ENCODE measurements at regions not wholly inside any gene's neighbourhood (a gene's known extent, or its start where the extent isn't known, plus 50 kb on each side); places are given as distances from the start of the nearest gene placed in this dataset.

DNA sequence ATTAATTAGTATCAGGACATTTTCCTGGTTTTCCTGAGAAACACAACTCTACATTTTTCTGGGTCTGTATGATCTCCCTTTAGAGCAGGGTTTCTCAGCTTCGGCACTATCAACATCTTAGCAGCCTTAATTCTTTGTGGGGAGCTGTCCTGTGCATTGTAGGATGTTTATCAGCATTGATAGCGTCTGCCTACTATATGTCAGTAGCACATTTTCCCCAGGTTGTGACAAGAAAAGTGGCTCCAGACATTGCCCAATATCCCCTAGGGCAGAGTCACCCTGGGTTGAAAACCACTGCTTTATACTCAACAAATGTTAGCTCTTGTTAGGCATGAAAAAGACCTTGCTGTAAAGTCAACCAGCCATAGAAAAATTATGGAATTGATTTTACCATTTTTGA is 195.1 kb upstream of the FMN2 start:
- no peak for DNase-seq

GRCh38 chr1:239896980-239897379 is 194.7 kb upstream of the FMN2 start:
- no peak for DNase-seq

- DNase-seq: no peak
Observed at GRCh38 chr1:239897458-239897857, 194.2 kb upstream of the FMN2 start.

DNA sequence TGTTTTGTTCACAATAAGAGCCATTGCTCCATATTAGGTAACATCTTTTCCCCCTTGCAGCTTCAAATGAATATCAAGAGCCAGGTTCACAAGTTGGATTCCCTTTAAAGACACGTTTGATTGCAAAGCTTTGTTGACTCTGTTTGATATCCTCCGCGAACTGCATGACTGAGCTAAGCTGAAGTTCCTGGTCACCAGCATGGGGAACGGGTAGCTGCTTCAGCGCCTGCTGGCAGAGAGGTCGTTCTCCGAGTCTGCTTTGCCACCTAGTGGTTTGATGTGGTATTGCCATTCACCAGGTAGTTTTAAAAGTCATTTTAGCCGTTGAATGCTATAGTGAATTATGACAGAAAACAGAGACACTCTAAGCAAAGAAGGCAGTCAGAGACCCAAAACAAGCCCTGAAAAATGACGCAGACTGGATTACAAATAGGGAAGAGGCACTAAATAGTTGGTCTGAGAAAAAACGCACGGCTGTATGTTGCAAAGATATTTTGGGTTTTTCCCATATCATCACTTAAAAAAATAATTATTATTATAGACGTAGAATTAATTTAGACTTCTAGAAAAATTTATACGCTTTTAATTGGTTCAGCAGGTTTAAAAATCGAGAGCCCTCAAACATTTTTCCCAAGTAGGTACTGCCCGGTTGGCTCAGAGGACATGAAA is 193.5 kb upstream of the FMN2 start:
- peak; percentile 69 for DNase-seq

DNA sequence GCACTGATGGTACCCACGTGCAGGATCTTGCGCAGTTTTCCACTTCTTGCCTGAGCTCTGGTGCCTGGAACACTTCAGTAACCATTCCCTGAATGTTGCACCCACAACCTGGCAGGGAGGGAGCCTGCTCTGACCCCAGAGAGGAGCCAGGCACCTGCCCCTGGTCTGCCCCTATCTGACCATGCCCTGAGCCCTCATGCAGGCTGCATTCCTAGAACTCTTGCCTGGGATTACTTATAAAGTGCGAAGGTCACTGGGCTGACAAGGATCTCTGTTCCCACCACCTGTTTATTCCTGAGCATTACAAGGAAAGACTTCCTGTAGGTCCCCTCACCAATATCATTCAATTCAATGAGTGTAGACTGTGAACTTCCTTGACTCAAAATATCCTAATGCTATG is 191.9 kb upstream of the FMN2 start:
- DNase-seq: no peak

GRCh38 chr1:239906394-239906793 is 185.3 kb upstream of the FMN2 start:
- DNase-seq: no peak

DNA sequence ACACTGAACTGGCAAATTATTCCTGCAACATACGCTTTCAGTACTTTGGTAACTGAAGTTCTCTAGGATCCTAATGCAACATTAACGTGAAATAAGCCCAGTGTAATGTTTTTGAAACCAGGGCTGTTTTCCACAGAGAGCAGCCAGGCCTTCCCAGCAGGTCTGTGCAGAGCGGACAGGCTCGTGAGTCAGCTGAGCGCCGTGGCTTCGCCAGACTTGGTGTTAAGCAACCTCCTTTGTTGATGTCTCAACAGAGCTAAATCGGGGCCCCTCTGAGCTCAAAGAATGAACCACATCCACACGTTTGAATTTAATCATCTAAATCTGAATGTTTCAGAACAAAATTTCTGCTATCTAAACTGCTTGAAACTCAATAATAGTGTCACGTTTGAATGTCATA is 181.8 kb upstream of the FMN2 start:
- DNase-seq: peak; percentile 76

DNA sequence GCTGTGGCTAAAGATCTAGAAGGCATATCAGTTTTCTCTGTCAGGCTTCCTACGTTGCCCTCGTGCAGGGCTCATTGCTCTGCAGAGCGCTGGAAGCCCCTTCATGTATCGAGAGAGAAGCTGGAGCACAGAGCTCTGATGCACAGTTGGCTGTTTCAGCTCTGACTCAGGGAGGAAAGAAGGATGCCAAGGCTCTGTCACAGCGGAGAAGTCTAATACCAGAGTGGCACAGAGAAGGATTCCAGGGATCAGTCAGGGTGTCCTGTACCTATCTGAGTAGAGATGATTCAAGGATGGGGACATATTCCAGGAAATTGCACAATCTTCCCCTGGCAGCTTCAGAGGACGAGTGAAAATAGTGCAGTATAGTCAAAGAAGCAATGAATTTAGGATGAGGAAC is 179.2 kb upstream of the FMN2 start:
- peak; percentile 57 for DNase-seq

DNA sequence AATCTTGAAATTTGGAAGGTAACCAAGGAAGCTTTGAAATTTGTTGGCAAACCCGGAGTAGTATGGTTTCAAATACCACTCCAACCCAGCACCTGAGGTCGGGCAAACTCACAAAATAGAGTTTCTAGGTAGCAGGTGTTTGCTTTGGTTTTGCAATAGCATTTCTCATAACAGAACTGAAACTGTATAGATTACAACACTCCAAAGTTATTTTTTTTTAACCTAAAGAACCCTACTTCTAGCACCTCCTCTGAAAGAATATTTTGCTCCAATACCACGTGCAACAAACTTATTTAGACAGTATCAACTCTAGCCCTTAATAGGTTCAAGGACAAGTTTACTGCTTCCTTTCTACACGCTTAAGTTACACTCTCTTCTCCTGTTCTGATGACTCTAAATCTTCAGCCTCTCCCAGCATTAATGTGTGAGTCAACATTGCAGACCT is 178.5 kb upstream of the FMN2 start:
- no peak for DNase-seq

- DNase-seq: peak; percentile 96
Observed at GRCh38 chr1:239914751-239915231, 176.9 kb upstream of the FMN2 start.

DNA sequence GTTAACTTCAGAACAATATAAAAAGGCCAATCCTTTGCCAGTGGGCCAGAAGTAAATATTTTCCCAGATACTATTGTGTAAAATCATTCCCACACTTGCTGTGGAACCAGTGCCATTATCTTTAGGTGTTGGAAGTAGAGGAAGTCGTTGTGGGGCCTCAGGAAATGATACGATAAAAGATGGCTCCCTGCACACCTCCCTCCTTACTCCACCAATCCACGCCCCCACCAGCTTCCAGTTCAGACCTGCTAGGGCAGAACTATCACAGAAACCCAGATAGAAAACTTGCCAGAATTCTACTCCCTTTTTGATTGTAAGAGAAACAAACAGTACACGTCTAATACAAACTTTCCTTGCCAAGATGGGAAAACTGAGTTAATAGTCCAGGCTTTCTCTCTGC is 173.0 kb upstream of the FMN2 start:
- no peak for DNase-seq

- no peak for DNase-seq
Observed at GRCh38 chr1:239920214-239920613, 171.5 kb upstream of the FMN2 start.

- DNase-seq: peak; percentile 74
Observed at GRCh38 chr1:239922778-239923522, 168.7 kb upstream of the FMN2 start.

DNA sequence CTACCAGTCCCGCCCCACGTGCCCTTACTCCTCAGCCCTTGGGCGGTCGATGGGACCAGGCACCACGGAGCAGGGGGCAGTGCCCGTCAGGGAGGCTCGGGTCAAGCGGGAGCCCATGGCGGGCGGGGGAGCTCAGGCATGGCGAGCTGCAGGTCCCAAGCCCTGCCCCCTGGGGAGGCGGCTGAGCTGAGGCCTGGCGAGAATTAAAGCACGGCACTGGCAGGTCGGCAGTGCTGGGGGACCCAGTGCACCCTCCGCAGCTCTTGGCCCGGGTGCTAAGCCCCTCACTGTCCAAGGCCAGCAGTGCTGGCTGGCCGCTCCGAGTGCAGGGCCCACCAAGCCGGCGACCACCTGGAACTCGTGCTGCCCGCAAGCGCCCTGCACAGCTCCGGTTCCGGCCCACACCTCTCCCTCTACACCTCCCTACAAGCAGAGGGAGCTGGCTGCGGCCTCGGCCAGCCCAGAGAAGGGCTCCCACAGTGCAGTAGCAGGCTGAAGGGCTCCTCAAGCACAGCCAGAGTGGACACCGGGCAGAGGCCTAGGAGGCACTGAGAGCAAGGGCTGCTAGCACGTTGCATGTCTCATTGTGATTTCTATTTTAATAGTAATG is 166.8 kb upstream of the FMN2 start:
- DNase-seq: no peak

DNA sequence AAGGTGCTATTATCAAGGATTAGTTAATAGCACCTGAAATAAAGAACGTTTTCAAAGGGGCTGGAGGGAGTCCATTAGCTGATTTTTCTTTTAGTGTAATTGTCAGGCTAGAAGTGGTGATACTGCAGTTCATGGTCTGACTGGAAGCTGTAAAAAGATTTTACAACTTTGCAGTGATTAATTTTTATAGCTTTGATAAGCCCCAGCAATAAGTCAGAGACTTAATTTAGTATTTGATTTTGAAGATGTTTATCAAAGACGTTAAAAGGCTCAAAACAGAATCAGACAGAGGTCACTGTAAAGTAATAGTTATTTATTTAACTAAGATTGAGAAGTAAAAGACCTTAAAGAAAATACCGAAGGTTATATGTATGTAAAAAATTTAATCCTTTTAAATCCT is 165.5 kb upstream of the FMN2 start:
- no peak for DNase-seq

GRCh38 chr1:239929317-239929716 is 162.4 kb upstream of the FMN2 start:
- DNase-seq: no peak

DNA sequence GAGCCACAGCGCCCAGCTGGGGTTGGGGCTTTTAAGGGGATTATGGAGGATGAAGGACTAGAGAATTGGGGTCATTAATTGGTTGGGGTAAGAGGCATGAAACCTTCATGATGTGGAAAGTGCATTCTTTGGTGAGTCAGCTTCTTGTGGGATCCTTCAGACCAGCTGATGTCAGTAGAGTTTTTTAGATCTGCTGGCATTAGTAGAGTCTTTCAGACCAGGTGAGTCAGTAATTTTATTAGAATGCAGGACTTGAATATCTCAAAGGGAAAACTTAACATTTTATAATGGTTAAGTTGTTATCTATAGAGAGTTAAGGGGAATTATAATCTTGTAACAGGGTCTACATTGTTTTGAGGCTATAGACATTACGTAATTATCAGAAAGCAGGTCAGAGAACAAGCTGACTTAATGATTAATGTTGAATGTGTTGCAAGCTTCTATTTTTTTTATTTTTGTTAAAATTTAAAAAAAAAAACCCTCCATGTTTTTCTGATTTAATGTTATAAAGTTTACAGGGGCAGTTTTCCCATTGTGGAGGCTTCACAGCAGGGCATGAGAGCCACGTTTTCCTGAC is 160.9 kb upstream of the FMN2 start:
- no peak for DNase-seq

GRCh38 chr1:239931341-239931740 is 160.3 kb upstream of the FMN2 start:
- no peak for DNase-seq

DNA sequence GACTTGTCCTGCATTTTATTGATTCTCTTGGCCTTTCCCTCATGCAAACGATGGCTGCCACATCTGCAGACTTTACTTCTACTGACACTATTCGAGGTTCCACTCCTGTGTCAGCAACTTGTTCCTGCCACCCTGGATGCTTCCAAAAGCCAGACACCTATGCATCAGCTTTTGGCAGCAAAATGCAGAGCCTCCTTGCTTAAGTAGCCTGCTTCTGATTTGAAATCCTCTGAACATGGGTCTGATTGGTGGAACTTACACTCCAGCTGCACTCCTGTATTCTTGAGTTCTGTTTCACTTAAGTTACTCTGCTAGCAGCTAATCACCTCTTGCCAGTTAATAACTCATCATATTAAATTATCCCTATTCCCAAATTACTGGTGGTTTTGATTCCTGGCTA is 152.1 kb upstream of the FMN2 start:
- no peak for DNase-seq

DNA sequence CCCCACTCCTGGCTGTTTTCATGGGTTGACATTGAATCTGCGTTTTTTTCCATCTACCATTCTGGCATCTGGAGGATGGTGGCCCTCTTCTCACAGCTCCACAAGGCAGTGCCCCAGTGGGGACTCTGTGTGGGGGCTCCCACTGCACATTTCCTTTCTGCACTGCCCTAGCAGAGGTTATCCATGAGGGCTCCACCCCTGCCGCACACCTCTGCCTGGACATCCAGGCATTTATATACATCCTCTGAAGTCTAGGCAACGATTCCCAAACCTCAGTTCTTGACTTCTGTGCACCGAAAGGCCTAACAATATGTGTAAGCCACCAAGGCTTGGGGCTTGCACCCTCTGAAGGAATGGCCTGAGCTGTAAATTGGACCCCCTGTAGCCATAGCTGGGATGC is 147.9 kb upstream of the FMN2 start:
- no peak for DNase-seq

DNA sequence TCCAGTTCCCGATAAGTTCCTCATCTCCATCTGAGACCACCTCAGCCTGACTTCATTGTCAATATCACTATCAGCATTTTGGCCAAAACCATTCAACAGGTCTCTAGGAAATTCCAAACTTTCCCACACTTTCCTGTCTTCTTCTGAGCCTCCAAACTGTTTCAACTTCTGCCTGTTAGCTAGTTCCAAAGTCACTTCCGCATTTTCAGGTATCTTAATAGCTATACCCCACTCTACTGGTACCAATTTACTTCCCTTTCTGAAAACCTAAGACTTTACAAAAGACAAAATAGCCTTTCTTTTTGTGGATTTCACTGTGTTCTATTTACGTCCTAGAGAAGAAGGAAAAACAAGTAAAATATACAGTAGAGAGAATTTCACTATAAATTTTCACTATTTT is 147.0 kb upstream of the FMN2 start:
- DNase-seq: no peak

DNA sequence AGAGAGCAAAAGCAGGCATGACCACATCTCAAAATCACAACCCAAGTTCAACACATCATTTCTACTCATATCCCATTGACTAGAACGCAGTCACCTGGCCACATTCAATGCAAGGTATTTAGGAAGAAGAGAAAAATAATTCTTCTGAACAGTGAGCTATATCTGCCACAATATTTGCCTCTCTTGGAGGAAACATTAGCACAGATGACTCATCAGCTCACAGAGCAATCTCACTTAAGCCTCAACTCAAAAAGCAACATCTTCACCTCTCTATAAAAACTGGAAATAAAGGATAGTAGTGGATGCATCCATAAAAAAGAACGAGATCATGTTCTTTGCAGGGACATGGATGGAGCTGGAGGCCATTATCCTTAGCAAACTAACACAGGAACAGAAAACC is 143.9 kb upstream of the FMN2 start:
- DNase-seq: no peak

DNA sequence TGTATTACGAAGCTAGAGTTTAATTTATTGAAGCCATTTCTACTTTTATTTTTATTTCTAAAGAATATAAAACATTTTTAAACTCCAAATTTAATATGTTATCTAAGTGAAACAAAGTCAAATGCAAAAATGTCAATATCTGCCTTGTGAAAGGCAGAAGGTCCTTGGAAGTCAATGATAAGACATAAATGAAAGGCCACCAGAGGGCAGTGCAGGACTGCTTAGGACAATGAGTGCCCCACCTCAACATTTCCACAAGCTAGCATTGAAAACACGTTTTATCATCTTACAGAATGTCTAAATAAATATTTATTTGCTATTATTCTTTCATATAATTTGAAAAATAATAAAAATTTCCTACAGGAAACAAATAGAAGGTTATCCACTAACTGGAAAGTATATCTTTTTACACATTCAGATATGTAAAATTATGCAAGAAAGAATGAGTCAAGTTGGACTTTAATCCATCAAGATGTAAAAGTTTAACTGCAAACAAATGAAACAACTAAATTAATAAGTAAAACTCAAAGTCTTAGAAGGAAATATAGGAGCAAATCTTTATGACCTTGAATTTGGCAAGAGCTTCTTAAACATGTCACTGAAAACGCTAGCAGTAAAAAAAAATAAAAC is 140.1 kb upstream of the FMN2 start:
- peak; percentile 55 for DNase-seq

All from fibroblast of skin of right quadriceps (primary cell).